ENCODE measurements at regions not wholly inside any gene's neighbourhood (a gene's known extent, or its start where the extent isn't known, plus 50 kb on each side); places are given as distances from the start of the nearest gene placed in this dataset.

DNA sequence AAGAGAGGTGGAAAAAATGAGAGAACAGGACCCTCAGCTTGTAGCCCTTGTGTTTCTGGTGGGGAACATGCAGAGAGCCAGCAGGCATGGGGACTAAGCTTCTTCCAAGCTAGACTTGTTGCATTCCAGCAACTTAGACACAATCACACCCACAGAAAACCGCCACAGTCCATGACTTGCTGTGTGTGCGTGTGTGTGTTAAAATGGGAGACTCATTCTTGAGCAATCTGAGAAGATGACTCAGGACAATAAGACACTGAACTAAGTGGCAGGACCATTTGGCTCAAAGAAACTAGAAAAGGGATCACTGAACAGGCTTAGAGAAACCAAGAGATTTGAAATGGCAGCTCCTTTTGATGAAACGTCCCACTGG is 78.0 kb downstream of the HLX start:
- TF ChIP-seq, protein P1, sequence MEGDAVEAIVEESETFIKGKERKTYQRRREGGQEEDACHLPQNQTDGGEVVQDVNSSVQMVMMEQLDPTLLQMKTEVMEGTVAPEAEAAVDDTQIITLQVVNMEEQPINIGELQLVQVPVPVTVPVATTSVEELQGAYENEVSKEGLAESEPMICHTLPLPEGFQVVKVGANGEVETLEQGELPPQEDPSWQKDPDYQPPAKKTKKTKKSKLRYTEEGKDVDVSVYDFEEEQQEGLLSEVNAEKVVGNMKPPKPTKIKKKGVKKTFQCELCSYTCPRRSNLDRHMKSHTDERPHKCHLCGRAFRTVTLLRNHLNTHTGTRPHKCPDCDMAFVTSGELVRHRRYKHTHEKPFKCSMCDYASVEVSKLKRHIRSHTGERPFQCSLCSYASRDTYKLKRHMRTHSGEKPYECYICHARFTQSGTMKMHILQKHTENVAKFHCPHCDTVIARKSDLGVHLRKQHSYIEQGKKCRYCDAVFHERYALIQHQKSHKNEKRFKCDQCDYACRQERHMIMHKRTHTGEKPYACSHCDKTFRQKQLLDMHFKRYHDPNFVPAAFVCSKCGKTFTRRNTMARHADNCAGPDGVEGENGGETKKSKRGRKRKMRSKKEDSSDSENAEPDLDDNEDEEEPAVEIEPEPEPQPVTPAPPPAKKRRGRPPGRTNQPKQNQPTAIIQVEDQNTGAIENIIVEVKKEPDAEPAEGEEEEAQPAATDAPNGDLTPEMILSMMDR (IDR thresholded peaks at IDR 0.05; ENCODE audit: insufficient read depth, low read depth, low read length): no peak
- no peak for TF ChIP-seq EZH2 (IDR thresholded peaks at IDR 0.05; ENCODE audit: insufficient read depth, low read length)

All from astrocyte (in vitro differentiated cells and primary cell).